ENCODE measurements at regions not wholly inside any gene's neighbourhood (a gene's known extent, or its start where the extent isn't known, plus 50 kb on each side); places are given as distances from the start of the nearest gene placed in this dataset.

GRCh38 chr14:58963873-58964597, 224.4 kb upstream of the DAAM1 start:
- TF ChIP-seq, protein P1, sequence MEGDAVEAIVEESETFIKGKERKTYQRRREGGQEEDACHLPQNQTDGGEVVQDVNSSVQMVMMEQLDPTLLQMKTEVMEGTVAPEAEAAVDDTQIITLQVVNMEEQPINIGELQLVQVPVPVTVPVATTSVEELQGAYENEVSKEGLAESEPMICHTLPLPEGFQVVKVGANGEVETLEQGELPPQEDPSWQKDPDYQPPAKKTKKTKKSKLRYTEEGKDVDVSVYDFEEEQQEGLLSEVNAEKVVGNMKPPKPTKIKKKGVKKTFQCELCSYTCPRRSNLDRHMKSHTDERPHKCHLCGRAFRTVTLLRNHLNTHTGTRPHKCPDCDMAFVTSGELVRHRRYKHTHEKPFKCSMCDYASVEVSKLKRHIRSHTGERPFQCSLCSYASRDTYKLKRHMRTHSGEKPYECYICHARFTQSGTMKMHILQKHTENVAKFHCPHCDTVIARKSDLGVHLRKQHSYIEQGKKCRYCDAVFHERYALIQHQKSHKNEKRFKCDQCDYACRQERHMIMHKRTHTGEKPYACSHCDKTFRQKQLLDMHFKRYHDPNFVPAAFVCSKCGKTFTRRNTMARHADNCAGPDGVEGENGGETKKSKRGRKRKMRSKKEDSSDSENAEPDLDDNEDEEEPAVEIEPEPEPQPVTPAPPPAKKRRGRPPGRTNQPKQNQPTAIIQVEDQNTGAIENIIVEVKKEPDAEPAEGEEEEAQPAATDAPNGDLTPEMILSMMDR (IDR thresholded peaks at IDR 0.05; ENCODE audit: low read depth, low read length, poor library complexity, severe bottlenecking) = no peak
- TF ChIP-seq EZH2phosphoT487 (IDR thresholded peaks at IDR 0.05; ENCODE audit: borderline replicate concordance, low read length) = no peak

All from DOHH2 (cell line).